ENCODE measurements at regions not wholly inside any gene's neighbourhood (a gene's known extent, or its start where the extent isn't known, plus 50 kb on each side); places are given as distances from the start of the nearest gene placed in this dataset.

DNA sequence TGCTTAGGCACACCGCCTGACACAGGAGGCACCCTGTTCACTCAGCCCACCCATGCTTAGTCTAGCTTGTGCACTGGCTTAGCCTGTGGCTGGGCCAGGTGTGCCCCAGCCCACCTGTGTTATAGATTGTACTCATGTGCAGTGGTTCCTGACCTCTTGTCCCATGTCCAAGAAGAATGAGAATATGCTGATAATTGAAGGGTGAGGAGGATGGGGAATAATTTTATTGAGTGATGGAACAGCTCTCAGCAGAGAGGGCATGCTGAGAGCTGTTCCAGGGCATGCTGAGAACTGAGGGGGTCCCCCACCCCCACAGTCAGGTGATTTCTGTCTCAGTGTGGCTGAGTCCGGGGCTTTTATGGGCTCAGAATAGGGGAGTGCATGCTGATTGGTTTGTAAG is 395.9 kb downstream of the FUT8 start:
- TF ChIP-seq, protein P1, sequence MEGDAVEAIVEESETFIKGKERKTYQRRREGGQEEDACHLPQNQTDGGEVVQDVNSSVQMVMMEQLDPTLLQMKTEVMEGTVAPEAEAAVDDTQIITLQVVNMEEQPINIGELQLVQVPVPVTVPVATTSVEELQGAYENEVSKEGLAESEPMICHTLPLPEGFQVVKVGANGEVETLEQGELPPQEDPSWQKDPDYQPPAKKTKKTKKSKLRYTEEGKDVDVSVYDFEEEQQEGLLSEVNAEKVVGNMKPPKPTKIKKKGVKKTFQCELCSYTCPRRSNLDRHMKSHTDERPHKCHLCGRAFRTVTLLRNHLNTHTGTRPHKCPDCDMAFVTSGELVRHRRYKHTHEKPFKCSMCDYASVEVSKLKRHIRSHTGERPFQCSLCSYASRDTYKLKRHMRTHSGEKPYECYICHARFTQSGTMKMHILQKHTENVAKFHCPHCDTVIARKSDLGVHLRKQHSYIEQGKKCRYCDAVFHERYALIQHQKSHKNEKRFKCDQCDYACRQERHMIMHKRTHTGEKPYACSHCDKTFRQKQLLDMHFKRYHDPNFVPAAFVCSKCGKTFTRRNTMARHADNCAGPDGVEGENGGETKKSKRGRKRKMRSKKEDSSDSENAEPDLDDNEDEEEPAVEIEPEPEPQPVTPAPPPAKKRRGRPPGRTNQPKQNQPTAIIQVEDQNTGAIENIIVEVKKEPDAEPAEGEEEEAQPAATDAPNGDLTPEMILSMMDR (IDR thresholded peaks at IDR 0.05; ENCODE audit: low read depth, low read length) = no peak
- DNase-seq (ENCODE audit: extremely low read depth, low read depth) = no peak

DNA sequence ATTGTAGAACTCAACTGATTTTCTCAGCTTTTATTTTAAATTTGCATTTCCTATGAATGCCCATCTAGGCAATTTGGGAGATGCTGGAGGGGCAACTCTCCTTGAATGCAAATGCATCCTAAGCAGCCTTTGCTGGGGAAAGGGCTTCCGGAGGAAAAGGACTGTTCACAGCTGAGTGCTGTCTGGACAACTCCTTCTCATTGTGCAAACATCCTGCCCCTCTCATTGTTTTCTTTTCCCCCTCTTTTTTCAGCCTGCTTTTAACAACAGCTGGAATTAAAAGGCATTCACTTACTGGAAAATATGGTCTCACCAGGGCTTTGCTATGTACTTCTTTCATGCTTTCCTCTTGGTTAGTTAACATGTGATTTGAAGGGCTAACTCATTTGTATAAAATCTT is 397.8 kb downstream of the FUT8 start:
- DNase-seq (ENCODE audit: extremely low read depth, low read depth) = no peak
- TF ChIP-seq, protein P1 (IDR thresholded peaks at IDR 0.05; ENCODE audit: low read depth, low read length) = no peak

DNA sequence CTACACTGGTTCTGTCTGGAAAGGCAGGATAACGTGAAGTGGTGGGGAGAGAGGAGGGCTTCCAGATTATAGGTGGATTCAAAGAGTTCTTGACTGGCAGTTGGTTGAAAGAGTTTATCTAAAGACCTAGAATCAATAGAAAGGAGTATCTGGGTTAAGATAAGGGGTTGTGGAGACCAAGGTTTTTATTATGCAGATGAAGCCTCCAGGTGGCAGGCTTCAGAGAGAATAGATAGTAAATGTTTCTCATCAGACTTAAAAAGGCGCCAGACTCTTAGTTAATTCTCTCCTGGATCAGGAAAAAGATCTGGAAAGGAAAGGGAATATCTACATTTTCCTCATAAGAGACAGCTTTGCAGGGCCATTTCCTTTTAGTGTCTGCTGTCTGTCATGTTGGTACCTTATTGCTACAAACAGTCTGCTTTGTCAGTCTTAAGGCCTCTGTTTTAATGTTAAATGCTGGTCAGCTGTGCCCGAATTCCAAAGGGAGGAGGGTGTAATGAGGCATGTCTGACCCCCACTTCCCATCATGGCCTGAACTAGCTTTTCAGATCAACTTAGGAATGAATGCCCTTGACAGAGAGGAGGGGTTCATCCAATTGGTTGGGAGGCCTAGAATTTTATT is 401.3 kb downstream of the FUT8 start:
- TF ChIP-seq, protein P1 (IDR thresholded peaks at IDR 0.05; ENCODE audit: low read depth, low read length) = no peak
- no peak for DNase-seq (ENCODE audit: extremely low read depth, low read depth)

DNA sequence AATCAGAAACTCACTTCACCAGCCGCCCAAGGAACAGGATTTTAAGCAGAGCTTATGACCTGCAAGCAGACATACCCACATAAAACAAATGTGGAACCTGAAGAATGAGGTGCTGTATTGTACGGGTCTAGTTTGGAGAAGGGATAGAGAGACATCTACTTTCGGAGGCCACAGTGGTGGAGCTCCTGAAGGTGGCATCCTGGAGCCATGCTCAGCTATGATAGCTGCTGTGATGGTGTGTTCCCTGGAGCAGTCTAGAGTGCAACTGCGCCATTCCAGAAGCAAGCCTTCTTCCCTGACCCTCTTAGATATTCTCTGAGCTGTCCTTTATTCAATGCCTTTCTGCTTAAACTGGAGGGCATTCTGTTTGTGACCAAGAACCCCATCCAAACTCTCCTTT is 402.6 kb downstream of the FUT8 start:
- TF ChIP-seq, protein P1 (IDR thresholded peaks at IDR 0.05; ENCODE audit: low read depth, low read length) = no peak
- DNase-seq (ENCODE audit: extremely low read depth, low read depth) = no peak

DNA sequence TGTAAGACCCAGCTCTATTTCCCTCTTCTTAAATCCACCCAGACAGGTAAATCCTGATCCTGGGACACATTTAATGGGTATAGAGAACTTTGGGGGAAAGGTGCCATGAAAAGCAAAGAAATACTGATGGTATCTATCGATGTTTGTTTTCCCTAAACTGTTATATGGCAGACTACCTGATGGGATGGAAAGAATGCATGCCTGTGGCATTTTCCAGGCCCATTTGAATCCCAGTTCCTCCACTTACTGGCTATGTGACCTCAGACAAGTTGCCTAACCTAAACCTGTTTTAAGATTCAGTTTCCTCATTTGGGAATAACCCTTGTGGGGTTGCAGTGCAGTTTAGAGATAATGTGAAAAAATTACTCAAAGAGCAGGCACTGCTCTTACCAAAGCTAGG is 404.5 kb downstream of the FUT8 start:
- DNase-seq (ENCODE audit: extremely low read depth, low read depth) = no peak
- TF ChIP-seq, protein P1 (IDR thresholded peaks at IDR 0.05; ENCODE audit: low read depth, low read length) = no peak

GRCh38 chr14:65819569-65819968 is 407.0 kb downstream of the FUT8 start:
- DNase-seq (ENCODE audit: extremely low read depth, low read depth) = no peak
- TF ChIP-seq, protein P1 (IDR thresholded peaks at IDR 0.05; ENCODE audit: low read depth, low read length) = no peak

DNA sequence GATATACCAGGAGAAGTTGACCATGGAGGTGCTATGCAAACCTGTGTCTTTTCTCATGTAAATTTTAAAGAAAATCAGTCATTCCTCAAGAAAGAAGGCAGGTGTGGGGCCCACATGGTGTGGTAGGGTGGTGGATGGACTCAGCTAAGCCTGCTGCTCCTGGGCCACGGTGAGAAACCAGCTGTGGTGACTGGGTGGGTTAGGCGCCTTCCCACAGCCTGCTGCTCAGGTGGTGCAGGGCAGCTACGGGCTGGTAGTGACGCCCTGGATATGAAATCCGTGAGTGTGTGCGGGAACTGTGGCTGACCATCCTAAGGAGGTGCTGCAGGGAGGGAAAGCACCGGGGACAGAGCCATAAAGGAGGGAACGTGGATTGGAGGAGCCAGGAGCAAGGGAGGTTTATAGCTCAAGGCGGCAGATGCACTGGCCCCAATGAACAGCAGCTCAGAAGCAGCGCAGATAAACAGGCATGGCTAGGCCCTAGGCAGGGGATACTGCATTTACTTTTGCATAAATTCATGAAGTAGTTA is 408.8 kb downstream of the FUT8 start:
- no peak for DNase-seq (ENCODE audit: extremely low read depth, low read depth)
- TF ChIP-seq, protein P1 (IDR thresholded peaks at IDR 0.05; ENCODE audit: low read depth, low read length) = no peak

Data from AG09319 (cell line).